GM12801 (cell line): ENCODE measurements at regions not wholly inside any gene's neighbourhood (a gene's known extent, or its start where the extent isn't known, plus 50 kb on each side); places are given as distances from the start of the nearest gene placed in this dataset.

Experiments used
- TF ChIP-seq, protein P1 (sequence below): IDR thresholded peaks from one replicate; pipeline ENCODE4 v1.5.1; 2011; ENCODE audit warnings: control low read depth; ENCODE audit not compliant: insufficient read length; ENCODE audit errors: extremely low read depth

DNA sequence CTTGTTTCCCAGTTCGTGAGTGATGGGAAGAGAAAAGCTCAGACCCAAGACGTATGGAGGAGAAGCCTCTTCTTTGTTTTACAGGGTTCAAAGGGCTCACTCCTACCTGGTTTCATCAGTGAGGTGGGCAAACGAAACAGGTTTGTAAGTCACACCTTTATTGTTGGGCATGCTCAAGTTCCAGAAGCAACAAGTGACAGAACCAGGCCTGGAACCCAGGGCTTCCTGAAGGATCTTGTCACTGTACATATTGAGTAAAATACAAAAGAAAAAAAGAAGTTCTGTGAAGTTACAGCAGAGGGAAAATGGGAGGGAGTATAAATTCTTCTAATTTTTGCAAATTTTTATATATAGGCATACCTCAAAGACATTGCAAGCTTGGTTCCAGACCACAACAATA, 320.9 kb upstream of the PROX1 start:
- TF ChIP-seq, protein P1, sequence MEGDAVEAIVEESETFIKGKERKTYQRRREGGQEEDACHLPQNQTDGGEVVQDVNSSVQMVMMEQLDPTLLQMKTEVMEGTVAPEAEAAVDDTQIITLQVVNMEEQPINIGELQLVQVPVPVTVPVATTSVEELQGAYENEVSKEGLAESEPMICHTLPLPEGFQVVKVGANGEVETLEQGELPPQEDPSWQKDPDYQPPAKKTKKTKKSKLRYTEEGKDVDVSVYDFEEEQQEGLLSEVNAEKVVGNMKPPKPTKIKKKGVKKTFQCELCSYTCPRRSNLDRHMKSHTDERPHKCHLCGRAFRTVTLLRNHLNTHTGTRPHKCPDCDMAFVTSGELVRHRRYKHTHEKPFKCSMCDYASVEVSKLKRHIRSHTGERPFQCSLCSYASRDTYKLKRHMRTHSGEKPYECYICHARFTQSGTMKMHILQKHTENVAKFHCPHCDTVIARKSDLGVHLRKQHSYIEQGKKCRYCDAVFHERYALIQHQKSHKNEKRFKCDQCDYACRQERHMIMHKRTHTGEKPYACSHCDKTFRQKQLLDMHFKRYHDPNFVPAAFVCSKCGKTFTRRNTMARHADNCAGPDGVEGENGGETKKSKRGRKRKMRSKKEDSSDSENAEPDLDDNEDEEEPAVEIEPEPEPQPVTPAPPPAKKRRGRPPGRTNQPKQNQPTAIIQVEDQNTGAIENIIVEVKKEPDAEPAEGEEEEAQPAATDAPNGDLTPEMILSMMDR = no peak

DNA sequence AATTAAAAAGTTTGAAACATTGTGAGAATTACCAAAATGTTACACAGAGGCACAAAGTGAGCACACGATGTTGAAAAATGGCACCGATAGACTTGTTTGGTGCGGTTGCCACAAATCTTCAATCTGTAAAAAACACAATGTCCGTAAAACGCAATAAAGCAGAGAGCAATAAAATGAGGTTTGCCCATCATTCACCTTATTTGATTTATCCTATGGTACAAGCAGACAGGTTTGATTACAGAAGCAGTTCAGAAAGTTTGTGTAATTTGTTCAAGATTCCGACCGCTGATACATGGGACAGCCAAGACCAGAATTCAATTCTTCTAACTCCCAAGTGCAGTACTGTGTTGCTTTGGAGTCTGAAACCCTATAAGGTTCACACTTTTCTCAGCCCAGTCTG, 318.3 kb upstream of the PROX1 start:
- TF ChIP-seq, protein P1 = no peak

DNA sequence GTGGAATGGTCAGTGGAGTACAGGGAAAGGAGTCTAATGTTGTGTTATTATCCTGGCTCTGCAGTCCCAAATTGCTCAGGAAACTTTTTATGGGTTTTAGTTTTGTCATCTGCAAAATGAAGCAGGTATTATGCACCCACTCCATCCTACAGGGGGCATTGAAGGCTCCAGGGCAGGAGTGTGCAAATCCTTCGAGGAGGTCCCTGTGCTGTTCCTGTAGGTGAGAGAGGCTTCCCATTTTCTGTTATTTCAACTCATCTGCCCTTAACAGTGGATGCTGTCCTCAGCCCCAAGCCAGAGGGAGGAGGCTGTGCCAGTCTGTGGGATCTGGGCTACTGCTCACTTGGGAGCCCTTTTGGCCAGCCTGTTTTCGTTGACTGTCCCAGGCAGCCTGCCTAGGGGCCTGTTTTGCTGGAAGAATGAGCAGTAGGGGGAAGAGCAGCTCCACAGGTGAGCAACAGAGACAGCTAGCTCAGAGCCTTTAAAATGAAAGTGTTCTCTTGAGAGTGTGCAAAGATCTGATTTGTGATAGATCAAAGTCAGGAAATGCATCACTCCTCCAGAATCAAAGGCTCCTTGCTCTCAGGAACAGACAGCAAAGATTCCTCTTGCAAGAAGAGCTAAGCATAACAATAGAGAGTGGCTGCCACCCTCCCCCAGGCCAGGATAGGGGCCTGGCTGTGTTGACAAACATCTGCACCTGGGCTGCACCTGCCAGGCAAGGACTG, 317.6 kb upstream of the PROX1 start:
- TF ChIP-seq, protein P1 = no peak

DNA sequence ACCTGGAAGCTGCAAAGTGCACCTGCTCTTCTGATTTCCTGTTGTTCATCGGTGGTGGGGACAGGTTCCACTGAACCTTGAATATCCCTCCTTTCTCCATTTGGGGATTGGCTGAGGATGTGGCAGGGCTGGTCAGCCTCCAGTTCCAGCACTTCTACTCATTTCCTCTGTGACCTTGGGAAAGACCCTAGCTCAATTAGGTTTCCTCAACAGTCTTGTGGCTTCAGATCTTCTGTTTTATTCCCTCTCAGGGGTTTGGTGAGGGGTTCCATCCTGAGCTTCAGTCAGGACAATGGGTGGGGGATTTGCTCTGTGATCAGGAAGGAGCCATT, 317.1 kb upstream of the PROX1 start:
- TF ChIP-seq, protein P1 = no peak

DNA sequence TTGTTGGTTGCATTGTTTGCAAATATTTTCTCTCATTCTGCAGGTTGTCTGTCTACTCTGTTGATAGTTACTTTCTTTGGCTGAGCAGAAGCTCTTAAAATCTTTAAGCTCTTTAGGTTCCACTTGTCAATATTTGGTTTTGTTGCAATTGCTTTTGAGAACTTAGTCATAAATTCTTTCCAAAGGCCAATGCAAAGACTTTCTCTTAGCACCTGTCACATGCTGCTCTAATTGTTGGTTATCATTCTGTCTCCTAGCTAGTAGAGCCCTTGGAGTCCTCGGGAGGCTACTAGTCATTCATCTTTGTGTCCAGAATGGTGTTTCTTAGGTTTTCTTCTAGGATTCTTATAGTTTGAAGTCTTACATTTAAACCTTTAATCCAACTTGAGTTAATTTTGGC, 312.7 kb upstream of the PROX1 start:
- TF ChIP-seq, protein P1 = no peak

DNA sequence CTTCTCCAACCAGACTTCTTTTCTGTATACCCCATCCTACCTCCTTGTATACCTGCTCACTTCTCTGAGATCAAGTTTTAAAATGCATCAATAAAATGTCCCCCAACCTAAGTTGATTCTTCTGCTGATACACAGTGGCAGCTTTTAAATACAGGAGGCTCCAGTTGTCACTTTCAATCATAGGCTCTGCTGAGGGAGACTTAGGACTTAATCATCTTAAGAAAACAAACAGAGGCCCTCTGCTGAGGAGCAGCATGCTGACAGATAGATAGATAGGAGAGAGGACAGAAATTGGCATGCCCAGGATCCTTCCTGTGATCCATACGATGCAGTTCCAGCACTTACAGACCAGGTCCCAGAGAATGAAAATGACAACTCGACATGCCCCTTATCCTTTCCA, 311.0 kb upstream of the PROX1 start:
- TF ChIP-seq, protein P1 = no peak

DNA sequence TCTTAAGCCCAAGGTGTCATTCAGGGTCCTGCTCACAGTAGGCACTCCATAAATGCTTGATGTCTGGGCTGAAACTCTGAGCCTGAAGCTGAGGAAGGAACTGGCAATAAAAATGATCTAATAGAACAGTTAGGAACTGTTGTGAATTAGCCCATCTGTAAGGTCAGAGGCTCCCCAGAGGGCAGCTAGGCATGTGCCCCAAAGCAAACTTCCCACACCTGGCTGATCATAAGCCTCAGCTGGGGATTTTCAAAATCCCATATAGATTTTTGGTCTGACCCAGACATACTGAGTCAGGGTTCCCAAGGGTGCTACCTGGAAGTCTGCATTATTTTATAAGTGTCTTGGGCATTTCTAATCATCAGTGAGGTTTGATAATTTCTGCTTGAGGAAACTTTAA, 309.4 kb upstream of the PROX1 start:
- TF ChIP-seq, protein P1 = no peak
